SK-N-DZ (cell line): ENCODE measurements at regions not wholly inside any gene's neighbourhood (a gene's known extent, or its start where the extent isn't known, plus 50 kb on each side); places are given as distances from the start of the nearest gene placed in this dataset.

ENCODE experiments used
- DNase-seq: peaks from one replicate; pipeline ENCODE4 v3.0.0-alpha.2; 2015; ENCODE audit warnings: low spot score
- small RNA-seq, 2 experiments: library from RNA; depleted of rRNA; stranded (forward); fragments of <200 nt; gene quantifications; one replicate each; pipeline ENCODE3, GENCODE V24; 2014

DNA sequence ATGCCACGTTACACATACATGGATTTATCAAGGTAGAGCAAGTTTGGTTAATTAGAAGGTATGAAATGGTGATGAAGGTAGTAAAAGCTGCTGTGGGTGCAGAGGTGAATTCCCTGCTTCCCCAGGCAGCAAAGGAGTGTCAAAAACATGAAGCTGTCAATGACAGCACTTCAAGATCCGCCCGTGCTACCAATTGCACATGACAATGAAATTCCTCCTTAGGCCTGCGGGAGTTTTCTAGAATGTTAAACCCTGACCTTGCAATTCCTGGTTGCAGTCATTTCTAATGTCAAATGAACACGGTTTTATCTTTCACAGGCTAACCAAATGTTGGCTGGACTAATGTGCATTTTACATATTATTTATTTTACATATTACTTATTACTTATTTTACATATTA is 67.7 kb upstream of the LSM14A start:
- no peak for DNase-seq

DNA sequence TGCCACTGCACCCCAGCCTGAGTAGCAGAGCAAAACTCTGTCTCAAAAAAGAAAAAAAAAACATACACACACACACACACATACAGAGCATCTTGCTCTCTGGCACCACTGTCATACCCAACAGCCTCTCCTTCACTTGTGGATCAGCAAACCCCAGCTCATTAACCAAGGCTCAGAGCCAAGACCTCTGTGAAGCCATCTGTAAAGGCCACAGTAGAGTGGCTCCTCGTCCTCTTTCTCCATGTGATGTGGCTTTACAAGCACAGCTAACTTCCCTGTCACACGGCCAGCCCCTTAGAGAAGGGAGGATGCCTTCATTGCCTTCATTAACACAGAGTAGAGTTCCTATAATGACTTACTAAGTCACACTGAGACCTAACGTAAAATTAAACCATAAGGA is 62.7 kb upstream of the LSM14A start:
- no peak for DNase-seq

DNA sequence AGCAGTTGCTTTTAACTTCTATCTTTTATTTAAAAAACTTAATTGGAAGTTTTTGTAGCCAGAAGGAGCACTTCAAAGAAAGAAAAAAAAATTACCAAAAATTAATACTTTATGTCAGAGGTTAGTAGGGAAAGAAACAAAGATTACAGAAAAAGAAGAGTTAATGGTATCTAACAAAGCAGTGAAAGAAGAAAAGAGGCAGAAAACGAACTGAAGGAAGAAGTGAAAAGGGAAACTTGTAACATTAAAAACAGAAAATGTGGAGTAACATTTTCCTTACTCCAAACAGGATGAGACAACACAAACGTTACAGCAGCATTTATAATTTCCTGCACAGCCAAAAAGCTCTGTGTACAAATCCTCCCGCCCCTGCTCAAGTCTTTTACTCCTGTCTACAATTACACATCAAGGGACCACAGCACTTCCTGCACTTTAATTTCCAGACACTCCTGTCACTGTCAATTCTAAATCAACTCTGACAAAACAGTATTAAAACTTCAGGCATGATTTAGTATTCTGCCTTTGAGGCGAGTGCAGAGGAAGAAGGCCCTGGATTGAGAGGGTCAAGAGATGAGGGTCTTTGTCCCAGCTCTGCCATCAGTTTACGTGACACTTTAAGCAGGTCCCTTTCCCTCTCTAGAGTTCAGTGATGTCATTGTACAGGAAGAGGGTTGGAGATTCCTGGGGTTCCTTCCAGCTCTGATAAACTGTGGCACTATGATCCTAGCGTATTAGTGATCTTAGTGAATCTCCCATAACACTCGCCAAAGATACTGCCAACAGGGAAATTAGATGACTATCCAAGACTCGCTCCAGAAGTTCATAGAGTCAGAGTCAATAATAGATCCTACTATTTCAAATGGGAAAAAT is 53.2 kb upstream of the LSM14A start:
- DNase-seq, result no peak

GRCh38 chr19:34120141-34120540 is 52.2 kb upstream of the LSM14A start:
- DNase-seq, result no peak

DNA sequence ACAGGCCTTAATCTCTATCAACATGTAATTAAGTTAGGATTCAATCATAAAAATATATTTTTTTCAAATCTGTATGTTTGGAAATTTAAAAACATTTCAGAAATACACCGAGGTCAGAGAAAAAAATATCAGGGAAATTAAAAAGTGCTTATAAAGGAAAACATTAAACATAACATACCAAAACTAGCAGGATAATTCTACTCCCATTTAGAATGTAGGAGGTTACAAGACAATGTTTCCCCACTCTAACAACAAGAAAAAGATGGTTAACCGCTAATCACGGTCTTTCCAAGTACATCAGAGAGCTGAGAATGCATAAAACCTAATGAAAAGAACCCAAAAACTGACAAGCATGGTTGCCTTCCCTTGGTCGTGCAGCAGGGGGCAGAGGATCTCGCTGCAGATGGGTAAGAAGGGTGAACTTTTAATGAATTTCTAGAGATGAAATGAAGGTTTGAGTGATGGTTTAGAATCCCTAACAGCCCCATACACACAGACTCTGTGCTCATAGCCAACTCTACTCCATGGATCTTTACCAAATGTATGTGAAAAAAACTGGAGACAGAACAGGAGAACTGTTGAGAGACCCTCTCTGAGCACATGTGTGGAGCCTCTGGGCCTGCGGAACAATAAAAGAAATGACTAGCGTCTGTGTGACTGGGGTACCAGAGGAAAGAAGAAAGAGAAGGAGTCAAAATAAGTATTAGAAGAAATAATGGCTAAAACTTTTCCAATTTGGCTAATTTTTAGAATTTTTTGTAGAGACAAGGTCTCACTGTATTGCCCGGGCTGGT is 51.3 kb upstream of the LSM14A start:
- DNase-seq, result no peak

Small RNA genes lying in the stretch of these regions (small RNA-seq; reads per million reads assigned to genes)
- gene RN7SL150P (0 reads per million in 2 experiments), gene RPS4XP23 (0 reads per million in 2 experiments)
